SK-N-MC (cell line): ENCODE measurements at regions not wholly inside any gene's neighbourhood (a gene's known extent, or its start where the extent isn't known, plus 50 kb on each side); places are given as distances from the start of the nearest gene placed in this dataset.

Experiments used
- EZH2 ChIP-seq: fragments of 200-600 bp; sonication (generic); IDR thresholded peaks from one replicate; pipeline ENCODE4 v1.6.1; 2017; ENCODE audit warnings: antibody characterized with exemption
- FOXP2 ChIP-seq: optimal IDR thresholded peaks from 2 replicates; pipeline ENCODE3; 2011; ENCODE audit warnings: mild to moderate bottlenecking, moderate library complexity; ENCODE audit not compliant: insufficient read depth; ENCODE audit errors: extremely low read length, control extremely low read depth
- POLR2AphosphoS5 ChIP-seq: IDR thresholded peaks from 2 replicates; pipeline ENCODE4 v1.6.1; 2012; ENCODE audit warnings: mild to moderate bottlenecking, low read depth, low read length, borderline replicate concordance

GRCh38 chr1:193338194-193338593, 151.8 kb upstream of the B3GALT2 start:
- TF ChIP-seq EZH2 (no peak), POLR2AphosphoS5 (no peak), FOXP2 (no peak)
